Neutrophil (primary cell): ENCODE measurements at regions not wholly inside any gene's neighbourhood (a gene's known extent, or its start where the extent isn't known, plus 50 kb on each side); places are given as distances from the start of the nearest gene placed in this dataset.

Source experiments
- H3K27ac ChIP-seq: fragments of 200-600 bp; sonication (generic); 2 replicates; pipeline ENCODE4 v1.5.1; 2016; ENCODE audit warnings: mild to moderate bottlenecking, moderate library complexity
- H3K27me3 ChIP-seq: fragments of 200-600 bp; sonication (generic); 2 replicates; pipeline ENCODE4 v1.6.0; 2016; ENCODE audit warnings: mild to moderate bottlenecking
- H3K36me3 ChIP-seq: fragments of 200-600 bp; sonication (generic); 2 replicates; pipeline ENCODE4 v1.5.1; 2017
- H3K4me1 ChIP-seq, 2 experiments: fragments of 200-600 bp in 1 of 2; sonication (generic) in 1 of 2; 1 replicate in 1 of 2; 2 replicates in 1 of 2; pipeline versions ENCODE4 v1.5.1 to v1.6.1; 2013 to 2016; ENCODE audit warnings: low read depth in 1 of 2, low read length in 1 of 2, mild to moderate bottlenecking in 1 of 2, moderate library complexity in 1 of 2; ENCODE audit not compliant: control insufficient read depth in 1 of 2, insufficient read depth in 1 of 2
- H3K4me3 ChIP-seq, 2 experiments: fragments of 200-600 bp in 1 of 2; sonication (generic) in 1 of 2; 1 replicate in 1 of 2; 2 replicates in 1 of 2; pipeline ENCODE4 v1.5.1; 2013 to 2016; ENCODE audit warnings: low read depth in 1 of 2, low read length in 1 of 2, mild to moderate bottlenecking in 1 of 2, moderate library complexity in 1 of 2
- H3K9me3 ChIP-seq: fragments of 200-600 bp; sonication (generic); 2 replicates; pipeline ENCODE4 v1.5.1; 2016
- CTCF ChIP-seq: fragments of 200-600 bp; sonication (generic); IDR thresholded peaks from 2 replicates; pipeline ENCODE4 v1.5.1; 2016; ENCODE audit warnings: antibody characterized with exemption

GRCh38 chr22:49697047-49697446 lies 130.6 kb downstream of the BRD1 start:
- no peak overlapping the region for H3K4me3 ChIP-seq
- no peak for TF ChIP-seq CTCF
- no peak overlapping the region for H3K27ac ChIP-seq
- H3K27me3 ChIP-seq: peaks cover 10% of the 10 kb centered on the region
- H3K36me3 ChIP-seq: no peaks in the 10 kb centered on the region
- H3K4me1 ChIP-seq: no peaks in the 10 kb centered on the region
- no peaks in the 10 kb centered on the region for H3K9me3 ChIP-seq

GRCh38 chr22:49694462-49695260 lies 133.0 kb downstream of the BRD1 start:
- no peak for TF ChIP-seq CTCF
- Histone ChIP-seq H3K27me3 (no peaks in the 10 kb centered on the region), H3K4me1 (no peaks in the 10 kb centered on the region), H3K4me3 (no peak overlapping the region), H3K9me3 (no peaks in the 10 kb centered on the region), H3K36me3 (no peaks in the 10 kb centered on the region), H3K27ac (no peak overlapping the region)

- no peak overlapping the region for H3K27ac ChIP-seq
- no peaks in the 10 kb centered on the region for H3K9me3 ChIP-seq
- H3K36me3 ChIP-seq: no peaks in the 10 kb centered on the region
- H3K27me3 ChIP-seq: no peaks in the 10 kb centered on the region
- no peaks in the 10 kb centered on the region for H3K4me1 ChIP-seq
- TF ChIP-seq CTCF: no peak
- H3K4me3 ChIP-seq: no peak overlapping the region
Observed at GRCh38 chr22:49693848-49694247, 133.8 kb downstream of the BRD1 start.

- no peaks in the 10 kb centered on the region for H3K27me3 ChIP-seq
- no peaks in the 10 kb centered on the region for H3K4me1 ChIP-seq
- H3K9me3 ChIP-seq: no peaks in the 10 kb centered on the region
- H3K36me3 ChIP-seq: no peaks in the 10 kb centered on the region
- TF ChIP-seq CTCF: no peak
- H3K27ac ChIP-seq: no peak overlapping the region
- H3K4me3 ChIP-seq: no peak overlapping the region
Observed at GRCh38 chr22:49693416-49693815, 134.3 kb downstream of the BRD1 start.

GRCh38 chr22:49692499-49693225 lies 135.0 kb downstream of the BRD1 start:
- H3K27ac ChIP-seq: no peak overlapping the region
- no peaks in the 10 kb centered on the region for H3K4me1 ChIP-seq
- H3K36me3 ChIP-seq: no peaks in the 10 kb centered on the region
- H3K27me3 ChIP-seq: no peaks in the 10 kb centered on the region
- no peak overlapping the region for H3K4me3 ChIP-seq
- TF ChIP-seq CTCF: no peak
- H3K9me3 ChIP-seq: no peaks in the 10 kb centered on the region
